ENCODE measurements at regions not wholly inside any gene's neighbourhood (a gene's known extent, or its start where the extent isn't known, plus 50 kb on each side); places are given as distances from the start of the nearest gene placed in this dataset.

- no peak for DNase-seq (ENCODE audit: extremely low spot score)
- no peak for TF ChIP-seq CTCF (IDR thresholded peaks at IDR 0.05; ENCODE audit: control extremely low read depth, extremely low read depth, low read depth, missing control alignments)
- POLR2A ChIA-PET = no interaction called here
- CTCF ChIA-PET = no interaction called here
These were observed 356.2 kb upstream of the SPRED2 start for GRCh38 chr2:65788556-65788955.

GRCh38 chr2:65786765-65787164 lies 354.4 kb upstream of the SPRED2 start:
- ChIA-PET CTCF (no interaction called here), POLR2A (no interaction called here)
- DNase-seq (ENCODE audit: extremely low spot score) = no peak
- no peak for TF ChIP-seq CTCF (IDR thresholded peaks at IDR 0.05; ENCODE audit: control extremely low read depth, extremely low read depth, low read depth, missing control alignments)

GRCh38 chr2:65786007-65786717 lies 353.8 kb upstream of the SPRED2 start:
- POLR2A ChIA-PET = no interaction called here

GRCh38 chr2:65782996-65783650 lies 350.7 kb upstream of the SPRED2 start:
- DNase-seq (ENCODE audit: extremely low spot score) = no peak
- TF ChIP-seq CTCF (IDR thresholded peaks at IDR 0.05; ENCODE audit: control extremely low read depth, extremely low read depth, low read depth, missing control alignments) = no peak
- CTCF ChIA-PET = interaction anchor here (2.4 kb wide), 1 partner anchor 22 kb away, joined by 7 read pairs; no protein-coding TSS in a partner anchor
- POLR2A ChIA-PET = no interaction called here

More at GRCh38 chr2:65786007-65786717, 353.8 kb upstream of the SPRED2 start:
- TF ChIP-seq CTCF (IDR thresholded peaks at IDR 0.05; ENCODE audit: control extremely low read depth, extremely low read depth, low read depth, missing control alignments) = no peak
- CTCF ChIA-PET = no interaction called here
- DNase-seq (ENCODE audit: extremely low spot score) = no peak

GRCh38 chr2:65782186-65782585 lies 349.8 kb upstream of the SPRED2 start:
- CTCF ChIA-PET = interaction anchor here (2.4 kb wide), 1 partner anchor 21 kb away, joined by 7 read pairs; no protein-coding TSS in a partner anchor
- POLR2A ChIA-PET = interaction anchor here (0.6 kb wide), 1 partner anchor 216 kb away, joined by 3 read pairs; no protein-coding TSS in a partner anchor
- no peak for DNase-seq (ENCODE audit: extremely low spot score)
- no peak for TF ChIP-seq CTCF (IDR thresholded peaks at IDR 0.05; ENCODE audit: control extremely low read depth, extremely low read depth, low read depth, missing control alignments)

GRCh38 chr2:65781756-65782155 lies 349.4 kb upstream of the SPRED2 start:
- CTCF ChIA-PET = interaction anchor here (2.4 kb wide), 1 partner anchor 21 kb away, joined by 7 read pairs; no protein-coding TSS in a partner anchor
- POLR2A ChIA-PET = interaction anchor here (0.6 kb wide), 1 partner anchor 216 kb away, joined by 3 read pairs; no protein-coding TSS in a partner anchor
- no peak for DNase-seq (ENCODE audit: extremely low spot score)
- TF ChIP-seq CTCF (IDR thresholded peaks at IDR 0.05; ENCODE audit: control extremely low read depth, extremely low read depth, low read depth, missing control alignments) = no peak

Measured in GM10248 (cell line).